Sigmoid colon (tissue), 3 donors: ENCODE measurements at regions not wholly inside any gene's neighbourhood (a gene's known extent, or its start where the extent isn't known, plus 50 kb on each side); places are given as distances from the start of the nearest gene placed in this dataset.

ENCODE experiments used
- POLR2A ChIP-seq, 2 donors: fragments of 450-650 bp; IDR thresholded peaks; one replicate each; pipeline ENCODE4 v1.6.1; 2016; ENCODE audit warnings: antibody characterized with exemption in 2 of 2, mild to moderate bottlenecking in 2 of 2, moderate library complexity in 2 of 2
- TF ChIP-seq, protein P1 (sequence below), 4 experiments: fragments of 450-650 bp in 3 of 4; fragments of 200-600 bp in 1 of 4; IDR thresholded peaks; one replicate each; pipeline ENCODE4 v1.5.1; 2016 to 2019; ENCODE audit warnings: antibody characterized with exemption in 4 of 4, mild to moderate bottlenecking in 3 of 4, moderate library complexity in 2 of 4

DNA sequence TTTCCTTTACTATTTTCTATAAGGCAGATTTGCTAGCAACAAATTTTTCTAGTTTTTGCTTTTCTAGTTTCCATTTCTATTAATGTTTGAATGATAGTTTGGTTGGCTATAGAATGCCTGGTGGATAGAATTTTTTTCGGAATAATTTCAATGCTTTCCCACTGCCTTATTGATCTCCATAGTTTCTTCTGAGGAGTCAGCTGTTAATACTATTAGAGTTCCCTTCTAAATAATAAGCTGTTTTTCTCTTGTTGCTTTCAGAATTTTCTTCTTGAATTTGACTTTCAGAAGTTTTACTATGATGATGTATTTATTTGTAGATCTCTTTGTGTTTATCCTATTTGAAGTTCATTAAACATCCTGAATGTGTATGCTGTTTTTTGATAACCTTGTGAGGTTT lies 91.8 kb downstream of the VSIG4 start:
- TF ChIP-seq, protein P1, sequence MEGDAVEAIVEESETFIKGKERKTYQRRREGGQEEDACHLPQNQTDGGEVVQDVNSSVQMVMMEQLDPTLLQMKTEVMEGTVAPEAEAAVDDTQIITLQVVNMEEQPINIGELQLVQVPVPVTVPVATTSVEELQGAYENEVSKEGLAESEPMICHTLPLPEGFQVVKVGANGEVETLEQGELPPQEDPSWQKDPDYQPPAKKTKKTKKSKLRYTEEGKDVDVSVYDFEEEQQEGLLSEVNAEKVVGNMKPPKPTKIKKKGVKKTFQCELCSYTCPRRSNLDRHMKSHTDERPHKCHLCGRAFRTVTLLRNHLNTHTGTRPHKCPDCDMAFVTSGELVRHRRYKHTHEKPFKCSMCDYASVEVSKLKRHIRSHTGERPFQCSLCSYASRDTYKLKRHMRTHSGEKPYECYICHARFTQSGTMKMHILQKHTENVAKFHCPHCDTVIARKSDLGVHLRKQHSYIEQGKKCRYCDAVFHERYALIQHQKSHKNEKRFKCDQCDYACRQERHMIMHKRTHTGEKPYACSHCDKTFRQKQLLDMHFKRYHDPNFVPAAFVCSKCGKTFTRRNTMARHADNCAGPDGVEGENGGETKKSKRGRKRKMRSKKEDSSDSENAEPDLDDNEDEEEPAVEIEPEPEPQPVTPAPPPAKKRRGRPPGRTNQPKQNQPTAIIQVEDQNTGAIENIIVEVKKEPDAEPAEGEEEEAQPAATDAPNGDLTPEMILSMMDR (IDR thresholded peaks at IDR 0.05) = no peak
- TF ChIP-seq POLR2A (IDR thresholded peaks at IDR 0.05) = no peak
